Fibroblast of mammary gland (primary cell): ENCODE measurements at regions not wholly inside any gene's neighbourhood (a gene's known extent, or its start where the extent isn't known, plus 50 kb on each side); places are given as distances from the start of the nearest gene placed in this dataset.

Experiments used
- DNase-seq: peaks from one replicate; pipeline ENCODE4 v3.0.0-alpha.2; 2010; ENCODE audit warnings: low read depth
- H3K4me3 ChIP-seq: 2 replicates; pipeline ENCODE4 v1.5.1; 2011; ENCODE audit warnings: low read depth, mild to moderate bottlenecking, low read length, moderate library complexity; ENCODE audit not compliant: control insufficient read depth
- TF ChIP-seq, protein P1 (sequence below): conservative IDR thresholded peaks from 2 replicates; pipeline ENCODE4 v1.5.1; 2011; ENCODE audit warnings: low read depth, low read length, inconsistent platforms; ENCODE audit not compliant: control insufficient read depth, insufficient read depth

DNA sequence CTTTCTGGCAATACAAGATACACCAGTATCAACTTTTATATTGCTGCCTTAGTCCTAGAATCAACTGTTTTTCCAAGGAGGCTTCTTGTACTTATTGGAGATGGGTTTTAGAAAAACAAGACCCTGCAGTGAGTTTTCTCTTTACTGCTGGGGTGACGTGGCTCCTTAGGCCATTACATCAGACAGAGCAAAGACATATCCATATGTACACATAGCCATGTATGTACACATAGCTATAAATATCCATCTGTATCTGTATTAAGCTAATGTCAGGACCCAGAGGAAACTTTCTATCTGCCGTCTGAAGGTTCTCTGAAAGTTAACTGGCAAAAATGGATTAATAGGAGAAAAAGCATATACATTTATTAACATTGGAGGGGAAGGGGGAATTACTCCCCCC lies 607.4 kb downstream of the POM121L12 start:
- TF ChIP-seq, protein P1, sequence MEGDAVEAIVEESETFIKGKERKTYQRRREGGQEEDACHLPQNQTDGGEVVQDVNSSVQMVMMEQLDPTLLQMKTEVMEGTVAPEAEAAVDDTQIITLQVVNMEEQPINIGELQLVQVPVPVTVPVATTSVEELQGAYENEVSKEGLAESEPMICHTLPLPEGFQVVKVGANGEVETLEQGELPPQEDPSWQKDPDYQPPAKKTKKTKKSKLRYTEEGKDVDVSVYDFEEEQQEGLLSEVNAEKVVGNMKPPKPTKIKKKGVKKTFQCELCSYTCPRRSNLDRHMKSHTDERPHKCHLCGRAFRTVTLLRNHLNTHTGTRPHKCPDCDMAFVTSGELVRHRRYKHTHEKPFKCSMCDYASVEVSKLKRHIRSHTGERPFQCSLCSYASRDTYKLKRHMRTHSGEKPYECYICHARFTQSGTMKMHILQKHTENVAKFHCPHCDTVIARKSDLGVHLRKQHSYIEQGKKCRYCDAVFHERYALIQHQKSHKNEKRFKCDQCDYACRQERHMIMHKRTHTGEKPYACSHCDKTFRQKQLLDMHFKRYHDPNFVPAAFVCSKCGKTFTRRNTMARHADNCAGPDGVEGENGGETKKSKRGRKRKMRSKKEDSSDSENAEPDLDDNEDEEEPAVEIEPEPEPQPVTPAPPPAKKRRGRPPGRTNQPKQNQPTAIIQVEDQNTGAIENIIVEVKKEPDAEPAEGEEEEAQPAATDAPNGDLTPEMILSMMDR, result no peak
- no peak overlapping the region for H3K4me3 ChIP-seq
- no peak for DNase-seq

DNA sequence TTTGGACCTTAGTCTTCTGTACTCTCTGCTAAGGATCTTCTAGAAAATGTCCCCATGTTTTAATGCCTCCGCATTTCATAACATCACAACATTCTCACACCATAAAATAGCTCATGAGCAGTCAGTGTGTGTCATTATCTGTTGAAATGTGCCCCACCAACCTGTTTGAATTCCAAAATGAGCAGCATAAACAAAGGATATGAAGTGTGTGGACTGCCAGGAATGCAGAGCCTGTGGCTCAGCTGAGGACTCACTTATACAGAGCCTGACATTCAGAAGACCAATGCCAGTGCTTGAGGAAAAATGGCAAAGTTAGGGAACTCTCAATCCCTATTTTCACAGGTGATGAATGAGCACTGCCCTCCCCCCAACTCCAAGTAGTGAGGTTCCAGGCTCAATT lies 621.4 kb downstream of the POM121L12 start:
- H3K4me3 ChIP-seq, result no peak overlapping the region
- TF ChIP-seq, protein P1, result no peak
- DNase-seq, result no peak

DNA sequence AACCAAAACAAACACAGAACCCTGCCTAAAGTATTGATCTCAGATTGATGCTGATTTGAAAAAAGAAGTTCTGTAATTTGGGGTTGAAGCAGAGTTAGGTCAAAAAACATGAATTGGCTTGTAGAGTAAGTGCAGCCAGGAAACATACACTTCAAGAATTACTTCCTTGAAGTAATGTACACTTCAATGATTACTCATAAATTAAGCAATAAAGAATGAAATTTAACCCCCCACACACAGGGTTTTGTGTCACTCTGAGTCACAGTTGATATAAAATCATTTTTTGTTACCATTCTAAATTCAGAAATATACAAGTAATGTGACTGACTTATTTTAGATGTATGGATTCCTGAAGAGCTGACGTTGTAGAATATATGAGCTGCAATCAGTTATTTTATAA lies 622.2 kb downstream of the POM121L12 start:
- DNase-seq, result no peak
- H3K4me3 ChIP-seq, result no peak overlapping the region
- TF ChIP-seq, protein P1, result no peak

DNA sequence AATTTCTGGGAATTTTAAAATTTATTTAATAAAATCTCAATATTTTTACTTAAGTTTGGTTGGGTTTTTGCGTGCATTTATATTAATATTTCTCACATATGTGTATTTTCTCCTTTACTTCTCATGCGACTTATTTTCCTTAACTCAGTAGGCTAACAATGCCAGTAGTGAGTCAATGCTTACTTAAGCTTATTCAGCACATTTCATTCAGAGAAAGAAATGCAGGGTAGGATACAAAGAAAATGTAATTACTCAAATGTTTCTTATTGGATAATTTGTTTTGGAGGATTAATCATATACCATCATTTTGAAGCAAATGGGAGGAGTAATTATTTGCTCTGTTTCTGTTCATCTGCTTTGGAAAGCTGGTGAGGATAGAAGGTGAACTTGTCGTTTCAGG lies 623.5 kb downstream of the POM121L12 start:
- TF ChIP-seq, protein P1, result no peak
- no peak overlapping the region for H3K4me3 ChIP-seq
- DNase-seq, result no peak

DNA sequence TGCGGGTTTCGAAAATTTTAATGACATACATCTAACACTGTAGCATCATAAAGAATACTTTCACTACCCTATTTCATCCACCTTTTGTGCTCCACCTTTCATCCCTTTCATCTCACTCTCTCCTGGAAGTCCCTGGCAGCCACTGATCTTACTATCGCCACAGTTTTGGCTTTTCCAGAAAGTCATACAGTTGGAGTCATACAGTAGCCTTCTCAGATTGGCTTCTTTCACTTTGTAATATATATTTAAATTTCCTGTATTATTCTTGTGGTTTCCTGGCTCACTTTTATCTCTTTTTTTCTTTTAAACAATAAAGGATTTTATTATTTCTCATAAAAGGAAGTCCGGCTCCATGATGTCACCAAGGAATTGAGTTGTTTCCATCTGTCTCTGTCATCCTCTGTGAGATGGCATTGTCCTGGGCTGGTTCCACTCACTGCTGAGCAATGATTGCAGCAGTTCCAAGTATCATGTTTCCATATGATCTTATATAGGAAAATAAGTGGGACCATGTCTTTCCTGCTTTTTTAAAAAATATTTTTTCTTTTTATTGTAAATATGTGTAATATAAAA lies 626.3 kb downstream of the POM121L12 start:
- TF ChIP-seq, protein P1, result no peak
- no peak overlapping the region for H3K4me3 ChIP-seq
- no peak for DNase-seq

DNA sequence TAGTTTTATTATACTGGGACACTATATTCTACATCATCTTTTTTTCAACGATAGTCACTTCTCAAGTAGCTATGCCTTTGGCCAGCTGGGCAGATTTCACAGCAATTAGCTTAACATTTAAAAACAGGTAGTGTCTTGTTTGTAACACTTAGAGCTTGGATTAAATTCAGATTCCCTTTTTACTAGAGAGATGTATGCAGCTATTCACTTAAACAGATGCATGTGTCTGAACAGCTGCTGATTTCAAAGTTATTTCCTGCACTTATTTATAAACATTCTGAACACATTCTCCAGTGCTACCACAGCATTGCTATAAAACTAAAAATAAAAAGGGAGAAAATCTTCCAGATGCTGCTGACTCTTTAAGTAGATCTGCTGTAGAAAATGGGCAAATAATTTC lies 637.2 kb downstream of the POM121L12 start:
- no peak for DNase-seq

More for the DNA sequence above, 637.2 kb downstream of the POM121L12 start:
- TF ChIP-seq, protein P1, result no peak
- no peak overlapping the region for H3K4me3 ChIP-seq
